ENCODE measurements at regions not wholly inside any gene's neighbourhood (a gene's known extent, or its start where the extent isn't known, plus 50 kb on each side); places are given as distances from the start of the nearest gene placed in this dataset.

GRCh38 chr21:21813934-21814333, 815.7 kb downstream of the NCAM2 start:
- H3K4me1 Mint-ChIP-seq (ENCODE audit: low read depth), result peaks cover 13% of the 10 kb centered on the region
- H3K4me3 Mint-ChIP-seq, result no peak overlapping the region
- H3K9me3 Mint-ChIP-seq, result no peaks in the 10 kb centered on the region
- no peak for TF ChIP-seq CTCF (IDR thresholded peaks at IDR 0.05)
- H3K36me3 Mint-ChIP-seq (ENCODE audit: low read depth), result no peaks in the 10 kb centered on the region
- DNase-seq, result no peak
- no peak overlapping the region for H3K27ac Mint-ChIP-seq
- H3K27me3 Mint-ChIP-seq (ENCODE audit: insufficient read depth), result no peaks in the 10 kb centered on the region

- no peak for TF ChIP-seq CTCF (IDR thresholded peaks at IDR 0.05)
- Mint-ChIP-seq H3K4me1 (ENCODE audit: low read depth) (peaks cover 13% of the 10 kb centered on the region), H3K36me3 (ENCODE audit: low read depth) (no peaks in the 10 kb centered on the region)
Observed at GRCh38 chr21:21816778-21817177, 818.6 kb downstream of the NCAM2 start.

GRCh38 chr21:21818898-21819297, 820.7 kb downstream of the NCAM2 start:
- Mint-ChIP-seq H3K4me1 (ENCODE audit: low read depth) (no peaks in the 10 kb centered on the region), H3K36me3 (ENCODE audit: low read depth) (no peaks in the 10 kb centered on the region), H3K27me3 (ENCODE audit: insufficient read depth) (peaks cover 3% of the 10 kb centered on the region; the same call in 1 of the 2 replicates), H3K9me3 (no peaks in the 10 kb centered on the region), H3K4me3 (no peak overlapping the region), H3K27ac (no peak overlapping the region)
- no peak for DNase-seq
- TF ChIP-seq CTCF (IDR thresholded peaks at IDR 0.05), result no peak

More at GRCh38 chr21:21816778-21817177, 818.6 kb downstream of the NCAM2 start:
- Mint-ChIP-seq H3K27me3 (ENCODE audit: insufficient read depth) (no peaks in the 10 kb centered on the region), H3K27ac (no peak overlapping the region), H3K9me3 (no peaks in the 10 kb centered on the region), H3K4me3 (no peak overlapping the region)
- no peak for DNase-seq

GRCh38 chr21:21828130-21828529, 829.9 kb downstream of the NCAM2 start:
- Mint-ChIP-seq H3K27ac (no peak overlapping the region), H3K4me1 (ENCODE audit: low read depth) (no peaks in the 10 kb centered on the region; the same call in 1 of the 2 replicates), H3K4me3 (no peak overlapping the region), H3K36me3 (ENCODE audit: low read depth) (no peaks in the 10 kb centered on the region), H3K27me3 (ENCODE audit: insufficient read depth) (peaks cover 8% of the 10 kb centered on the region), H3K9me3 (no peaks in the 10 kb centered on the region)
- TF ChIP-seq CTCF (IDR thresholded peaks at IDR 0.05), result no peak
- no peak for DNase-seq

GRCh38 chr21:21831036-21831435, 832.8 kb downstream of the NCAM2 start:
- H3K9me3 Mint-ChIP-seq, result no peaks in the 10 kb centered on the region
- H3K36me3 Mint-ChIP-seq (ENCODE audit: low read depth), result no peaks in the 10 kb centered on the region
- H3K4me1 Mint-ChIP-seq (ENCODE audit: low read depth), result no peaks in the 10 kb centered on the region; the same call in 1 of the 2 replicates
- no peak overlapping the region for H3K4me3 Mint-ChIP-seq
- no peak for DNase-seq
- TF ChIP-seq CTCF (IDR thresholded peaks at IDR 0.05), result no peak
- no peak overlapping the region for H3K27ac Mint-ChIP-seq
- H3K27me3 Mint-ChIP-seq (ENCODE audit: insufficient read depth), result peaks cover 5% of the 10 kb centered on the region

GRCh38 chr21:21845901-21846300, 847.7 kb downstream of the NCAM2 start:
- Mint-ChIP-seq H3K4me1 (ENCODE audit: low read depth) (peaks cover 4% of the 10 kb centered on the region; the same call in 1 of the 2 replicates), H3K27me3 (ENCODE audit: insufficient read depth) (no peaks in the 10 kb centered on the region; the same call in 1 of the 2 replicates), H3K27ac (no peak overlapping the region), H3K9me3 (peaks cover 8% of the 10 kb centered on the region; the same call in 1 of the 2 replicates), H3K4me3 (no peak overlapping the region), H3K36me3 (ENCODE audit: low read depth) (no peaks in the 10 kb centered on the region; the same call in 1 of the 2 replicates)
- no peak for DNase-seq
- TF ChIP-seq CTCF (IDR thresholded peaks at IDR 0.05), result no peak
